H9 (cell line): ENCODE measurements at regions not wholly inside any gene's neighbourhood (a gene's known extent, or its start where the extent isn't known, plus 50 kb on each side); places are given as distances from the start of the nearest gene placed in this dataset.

Experiments used
- DNase-seq: peaks from one replicate; pipeline ENCODE4 v3.0.0-alpha.2; 2017
- H2AFZ ChIP-seq: one replicate; pipeline ENCODE4 v1.6.1; 2013; ENCODE audit warnings: mild to moderate bottlenecking, low read length, control low read depth, moderate library complexity
- H2AK5ac ChIP-seq: 2 replicates; pipeline ENCODE4 v1.6.1; 2013; ENCODE audit warnings: low read length, control low read depth, mixed read lengths; ENCODE audit not compliant: insufficient read length
- H2BK120ac ChIP-seq: one replicate; pipeline ENCODE4 v1.6.1; 2013; ENCODE audit warnings: low read depth, mild to moderate bottlenecking, low read length, control low read depth, inconsistent platforms; ENCODE audit not compliant: poor library complexity, severe bottlenecking
- H2BK12ac ChIP-seq: 2 replicates; pipeline ENCODE4 v1.6.1; 2013; ENCODE audit warnings: low read length, control low read depth, mixed read lengths, low read depth; ENCODE audit not compliant: insufficient read length
- H2BK15ac ChIP-seq: 2 replicates; pipeline ENCODE4 v1.6.1; 2013; ENCODE audit warnings: low read depth, low read length, control low read depth
- H2BK20ac ChIP-seq: one replicate; pipeline ENCODE4 v1.6.1; 2013; ENCODE audit warnings: low read depth, mild to moderate bottlenecking, low read length, control low read depth, inconsistent platforms; ENCODE audit not compliant: poor library complexity, severe bottlenecking
- H2BK5ac ChIP-seq: 2 replicates; pipeline ENCODE4 v1.6.1; 2013; ENCODE audit warnings: low read length, control low read depth, mixed read lengths; ENCODE audit not compliant: insufficient read length
- H3K14ac ChIP-seq: 2 replicates; pipeline ENCODE4 v1.6.1; 2013; ENCODE audit warnings: low read length, control low read depth; ENCODE audit not compliant: insufficient read depth
- H3K18ac ChIP-seq: 2 replicates; pipeline ENCODE4 v1.6.1; 2013; ENCODE audit warnings: low read depth, mild to moderate bottlenecking, mixed read lengths, low read length, control low read depth; ENCODE audit not compliant: insufficient read length
- H3K23ac ChIP-seq: 2 replicates; pipeline ENCODE4 v1.6.1; 2013; ENCODE audit warnings: low read length, control low read depth, mixed read lengths, low read depth; ENCODE audit not compliant: insufficient read length
- H3K23me2 ChIP-seq: 2 replicates; pipeline ENCODE4 v1.6.1; 2013; ENCODE audit warnings: low read depth, mild to moderate bottlenecking, mixed read lengths, low read length, control low read depth; ENCODE audit not compliant: insufficient read length, poor library complexity, severe bottlenecking
- H3K27ac ChIP-seq: 2 replicates; pipeline ENCODE4 v1.5.1; 2013; ENCODE audit warnings: low read length, control low read depth, mixed read lengths, low read depth; ENCODE audit not compliant: insufficient read length
- H3K27me3 ChIP-seq: 2 replicates; pipeline ENCODE4 v1.6.1; 2013; ENCODE audit warnings: low read length, control low read depth, inconsistent platforms; ENCODE audit not compliant: insufficient read depth
- H3K4ac ChIP-seq: 2 replicates; pipeline ENCODE4 v1.6.1; 2013; ENCODE audit warnings: low read depth, mild to moderate bottlenecking, control low read depth, inconsistent platforms, low read length, moderate library complexity
- H3K4me1 ChIP-seq: 2 replicates; pipeline ENCODE4 v1.6.1; 2013; ENCODE audit warnings: low read length, control low read depth, inconsistent platforms; ENCODE audit not compliant: insufficient read depth
- H3K4me2 ChIP-seq: 2 replicates; pipeline ENCODE4 v1.6.1; 2013; ENCODE audit warnings: low read length, control low read depth, mixed read lengths; ENCODE audit not compliant: insufficient read length, insufficient read depth
- H3K56ac ChIP-seq: 2 replicates; pipeline ENCODE4 v1.6.1; 2013; ENCODE audit warnings: low read depth, mild to moderate bottlenecking, mixed read lengths, low read length, control low read depth; ENCODE audit not compliant: insufficient read length
- H3K79me1 ChIP-seq: 2 replicates; pipeline ENCODE4 v1.6.1; 2013; ENCODE audit warnings: low read depth, mild to moderate bottlenecking, moderate library complexity, low read length, control low read depth, inconsistent platforms; ENCODE audit not compliant: insufficient read depth, poor library complexity, severe bottlenecking
- H3K79me2 ChIP-seq: 2 replicates; pipeline ENCODE4 v1.6.1; 2013; ENCODE audit warnings: low read length, control low read depth, inconsistent platforms; ENCODE audit not compliant: insufficient read depth
- H3K9ac ChIP-seq: 2 replicates; pipeline ENCODE4 v1.6.1; 2013; ENCODE audit warnings: low read length, control low read depth, mixed read lengths; ENCODE audit not compliant: insufficient read length; ENCODE audit errors: extremely low read depth
- H3K9me3 ChIP-seq: one replicate; pipeline ENCODE4 v1.6.1; 2013; ENCODE audit warnings: low read depth, low read length, inconsistent platforms; ENCODE audit not compliant: control insufficient read depth
- H3T11ph ChIP-seq: one replicate; pipeline ENCODE4 v1.6.1; 2013; ENCODE audit warnings: mild to moderate bottlenecking, low read length, control low read depth, inconsistent platforms
- H4K20me1 ChIP-seq: one replicate; pipeline ENCODE4 v1.6.1; 2013; ENCODE audit not compliant: control insufficient read depth, insufficient read length, insufficient read depth
- H4K5ac ChIP-seq: 2 replicates; pipeline ENCODE4 v1.6.1; 2013; ENCODE audit warnings: low read depth, mild to moderate bottlenecking, mixed read lengths, low read length, control low read depth; ENCODE audit not compliant: insufficient read length
- H4K8ac ChIP-seq: replicated peaks from 2 replicates; pipeline ENCODE4 v1.6.1; 2013; ENCODE audit warnings: low read length, control low read depth, mixed read lengths, low read depth; ENCODE audit not compliant: insufficient read length
- H4K91ac ChIP-seq: 2 replicates; pipeline ENCODE4 v1.6.1; 2013; ENCODE audit warnings: low read depth, mild to moderate bottlenecking, moderate library complexity, mixed read lengths, low read length, control low read depth; ENCODE audit not compliant: insufficient read length
- H3K27ac Mint-ChIP-seq, 3 experiments: 2 replicates in 2 of 3; 3 replicates in 1 of 3; pipeline ENCODE4 v1.8.0; 2020 to 2021; ENCODE audit warnings: mixed read lengths in 3 of 3, mild to moderate bottlenecking in 1 of 3, moderate library complexity in 1 of 3
- H3K27me3 Mint-ChIP-seq: 2 replicates; pipeline ENCODE4 v1.8.0; 2021; ENCODE audit warnings: low read depth, mild to moderate bottlenecking, moderate library complexity, mixed read lengths
- H3K36me3 Mint-ChIP-seq, 3 experiments: 2 replicates in 2 of 3; 3 replicates in 1 of 3; pipeline ENCODE4 v1.8.0; 2020 to 2021; ENCODE audit warnings: low read depth in 3 of 3, mixed read lengths in 3 of 3; ENCODE audit not compliant: insufficient read depth in 1 of 3
- H3K4me1 Mint-ChIP-seq, 2 experiments: 2 replicates each; pipeline ENCODE4 v1.8.0; 2020; ENCODE audit warnings: mixed read lengths in 2 of 2
- H3K4me3 Mint-ChIP-seq, 2 experiments: 2 replicates in 1 of 2; 3 replicates in 1 of 2; pipeline ENCODE4 v1.8.0; 2020 to 2021; ENCODE audit warnings: mild to moderate bottlenecking in 2 of 2, mixed read lengths in 2 of 2, moderate library complexity in 1 of 2
- H3K9me3 Mint-ChIP-seq, 2 experiments: 2 replicates in 1 of 2; 3 replicates in 1 of 2; pipeline ENCODE4 v1.8.0; 2020; ENCODE audit warnings: mild to moderate bottlenecking in 2 of 2, mixed read lengths in 2 of 2, moderate library complexity in 1 of 2
- TF ChIP-seq, protein P1 (sequence below): fragments of 200-600 bp; sonication (generic); conservative IDR thresholded peaks from 3 replicates; pipeline ENCODE4 v1.8.0; 2021; ENCODE audit warnings: antibody characterized with exemption, mild to moderate bottlenecking

GRCh38 chr13:92941167-92941566 lies 285.4 kb upstream of the GPC6 start:
- H3K18ac ChIP-seq = no peak overlapping the region
- H3T11ph ChIP-seq = no peak overlapping the region
- Mint-ChIP-seq H3K27ac (no peak overlapping the region), H3K4me1 (peaks cover 0 to 8% of the 10 kb centered on the region in 2 experiments; a peak in 3 of 4 replicates), H3K36me3 (no peaks in the 10 kb centered on the region), H3K27me3 (no peaks in the 10 kb centered on the region), H3K9me3 (no peaks in the 10 kb centered on the region), H3K4me3 (no peak overlapping the region)
- H2BK20ac ChIP-seq = no peak overlapping the region
- H2AK5ac ChIP-seq = no peak overlapping the region
- no peaks in the 10 kb centered on the region for H3K27me3 ChIP-seq
- H3K9me3 ChIP-seq = no peaks in the 10 kb centered on the region
- no peak overlapping the region for H3K56ac ChIP-seq
- no peak overlapping the region for H3K14ac ChIP-seq
- no peak overlapping the region for H3K27ac ChIP-seq
- H2BK5ac ChIP-seq = no peak overlapping the region
- H4K20me1 ChIP-seq = no peaks in the 10 kb centered on the region
- no peak overlapping the region for H2BK120ac ChIP-seq
- no peak for DNase-seq
- H3K23ac ChIP-seq = no peak overlapping the region
- no peak overlapping the region for H3K4ac ChIP-seq
- no peak overlapping the region for H2AFZ ChIP-seq
- H4K5ac ChIP-seq = no peak overlapping the region
- H3K79me2 ChIP-seq = no peaks in the 10 kb centered on the region
- H4K8ac ChIP-seq = no peak overlapping the region
- H2BK12ac ChIP-seq = no peak overlapping the region
- no peaks in the 10 kb centered on the region for H3K4me1 ChIP-seq
- no peak overlapping the region for H2BK15ac ChIP-seq
- TF ChIP-seq, protein P1, sequence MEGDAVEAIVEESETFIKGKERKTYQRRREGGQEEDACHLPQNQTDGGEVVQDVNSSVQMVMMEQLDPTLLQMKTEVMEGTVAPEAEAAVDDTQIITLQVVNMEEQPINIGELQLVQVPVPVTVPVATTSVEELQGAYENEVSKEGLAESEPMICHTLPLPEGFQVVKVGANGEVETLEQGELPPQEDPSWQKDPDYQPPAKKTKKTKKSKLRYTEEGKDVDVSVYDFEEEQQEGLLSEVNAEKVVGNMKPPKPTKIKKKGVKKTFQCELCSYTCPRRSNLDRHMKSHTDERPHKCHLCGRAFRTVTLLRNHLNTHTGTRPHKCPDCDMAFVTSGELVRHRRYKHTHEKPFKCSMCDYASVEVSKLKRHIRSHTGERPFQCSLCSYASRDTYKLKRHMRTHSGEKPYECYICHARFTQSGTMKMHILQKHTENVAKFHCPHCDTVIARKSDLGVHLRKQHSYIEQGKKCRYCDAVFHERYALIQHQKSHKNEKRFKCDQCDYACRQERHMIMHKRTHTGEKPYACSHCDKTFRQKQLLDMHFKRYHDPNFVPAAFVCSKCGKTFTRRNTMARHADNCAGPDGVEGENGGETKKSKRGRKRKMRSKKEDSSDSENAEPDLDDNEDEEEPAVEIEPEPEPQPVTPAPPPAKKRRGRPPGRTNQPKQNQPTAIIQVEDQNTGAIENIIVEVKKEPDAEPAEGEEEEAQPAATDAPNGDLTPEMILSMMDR = no peak
- H4K91ac ChIP-seq = no peak overlapping the region
- no peaks in the 10 kb centered on the region for H3K79me1 ChIP-seq
- no peak overlapping the region for H3K4me2 ChIP-seq
- H3K9ac ChIP-seq = no peak overlapping the region
- no peaks in the 10 kb centered on the region for H3K23me2 ChIP-seq
